NCI-H524 treated with DMSO at 0.1 percent for 48 hours (cell line): ENCODE measurements at regions not wholly inside any gene's neighbourhood (a gene's known extent, or its start where the extent isn't known, plus 50 kb on each side); places are given as distances from the start of the nearest gene placed in this dataset.
"Not testable (repeated sequence)": the region's sequence is repeated elsewhere in the genome, so short reads cannot be mapped to it uniquely, and the experiment has no call there.

Experiments used
- DNase-seq: peaks from one replicate; lab custom pipeline; 2025; lab: John Stamatoyannopoulos, UW

DNA sequence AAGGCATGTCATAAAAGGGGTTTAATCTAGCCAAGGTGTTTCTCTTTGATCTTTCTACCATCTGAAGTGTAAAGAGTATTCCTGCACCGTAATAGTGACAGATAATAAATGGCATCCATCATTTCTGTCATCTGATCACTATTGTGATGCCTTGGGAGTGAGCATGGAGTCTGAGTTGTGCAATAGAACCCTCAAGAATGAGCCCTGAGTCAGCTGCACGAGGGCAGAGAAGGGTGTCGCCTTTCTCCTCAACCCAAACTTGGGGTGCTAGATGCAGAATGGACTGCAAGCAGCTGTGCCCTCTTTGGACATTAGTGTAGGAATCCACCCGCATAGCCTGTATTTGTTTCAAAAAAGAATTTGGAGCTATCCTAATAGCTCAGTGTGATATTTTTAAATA, 115.2 kb downstream of the ZNF37A start:
- DNase-seq, result no peak

GRCh38 chr10:38209748-38210147, 115.6 kb downstream of the ZNF37A start:
- DNase-seq, result not testable (repeated sequence)

DNA sequence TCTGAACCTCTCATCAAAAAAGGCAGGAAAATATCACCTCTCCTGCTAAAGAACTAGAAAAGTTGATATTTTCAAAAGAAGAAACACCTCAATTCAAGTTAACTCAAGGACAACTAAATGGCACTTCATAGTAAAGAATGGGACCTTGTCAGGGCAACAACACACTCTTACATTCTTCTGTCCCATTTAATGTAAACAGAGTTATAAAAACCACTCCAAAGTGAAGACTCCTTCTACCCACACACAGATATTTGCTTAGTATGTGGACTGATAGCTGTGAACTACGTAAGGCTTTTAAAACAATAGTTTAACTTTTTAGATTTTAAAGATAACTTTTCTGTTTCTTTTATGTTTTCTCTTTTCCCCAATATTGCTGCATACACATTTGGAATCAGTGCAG, 118.3 kb downstream of the ZNF37A start:
- DNase-seq, result no peak

DNA sequence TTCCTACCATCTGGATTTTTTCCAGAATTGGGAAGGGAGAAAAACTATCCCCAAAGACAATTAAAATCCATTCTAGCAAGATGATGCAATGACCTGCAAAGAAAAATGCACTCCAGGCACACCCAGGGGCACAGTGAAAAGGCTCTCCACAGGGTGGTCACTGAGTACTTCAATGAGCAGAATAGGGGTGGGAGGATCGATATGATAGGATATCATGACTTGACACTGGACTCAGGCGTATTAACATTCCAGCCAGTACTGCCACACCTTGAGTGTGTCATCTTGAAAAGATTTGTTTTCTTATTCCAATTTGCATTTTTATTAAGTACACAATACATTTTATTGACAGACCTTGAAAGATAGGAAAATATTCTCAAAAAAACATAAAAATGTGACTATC, 132.2 kb downstream of the ZNF37A start:
- no peak for DNase-seq

DNA sequence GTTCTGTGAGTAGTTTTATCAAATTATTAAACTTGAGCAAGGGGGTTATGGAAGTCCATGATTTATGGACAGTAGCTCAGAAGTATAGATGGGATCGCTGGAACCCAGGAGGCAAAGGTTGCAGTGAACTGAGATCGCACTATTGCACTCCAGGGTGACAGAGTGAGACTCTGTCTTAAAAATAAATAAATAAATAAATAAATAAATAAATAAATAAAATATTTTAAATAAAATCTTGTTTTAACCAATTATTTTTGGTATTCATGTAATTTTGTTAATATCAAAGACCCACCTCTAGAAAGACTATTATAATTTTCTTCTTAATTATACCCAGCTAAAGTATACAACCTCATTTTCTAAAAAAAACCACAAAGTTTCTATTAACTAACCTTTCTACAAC, 134.3 kb downstream of the ZNF37A start:
- no peak for DNase-seq

DNA sequence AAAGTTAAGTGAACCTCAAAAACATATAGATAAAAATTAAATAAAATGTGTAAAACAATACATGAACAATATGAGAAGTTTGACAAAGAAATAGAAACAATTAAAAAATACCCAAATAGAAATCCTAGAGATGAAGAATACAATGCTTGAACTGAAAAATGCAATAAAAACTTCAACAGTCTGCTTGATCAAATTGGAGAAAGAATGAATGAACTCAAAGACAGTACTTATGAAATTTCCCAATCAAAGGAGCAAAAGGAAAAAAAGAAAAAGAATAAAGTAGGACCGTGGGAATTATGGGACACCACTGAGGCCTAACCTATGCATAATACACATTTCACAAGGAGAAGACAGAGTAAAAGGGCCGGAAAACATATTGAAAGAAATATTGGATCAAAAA, 144.3 kb downstream of the ZNF37A start:
- not testable (repeated sequence) for DNase-seq

DNA sequence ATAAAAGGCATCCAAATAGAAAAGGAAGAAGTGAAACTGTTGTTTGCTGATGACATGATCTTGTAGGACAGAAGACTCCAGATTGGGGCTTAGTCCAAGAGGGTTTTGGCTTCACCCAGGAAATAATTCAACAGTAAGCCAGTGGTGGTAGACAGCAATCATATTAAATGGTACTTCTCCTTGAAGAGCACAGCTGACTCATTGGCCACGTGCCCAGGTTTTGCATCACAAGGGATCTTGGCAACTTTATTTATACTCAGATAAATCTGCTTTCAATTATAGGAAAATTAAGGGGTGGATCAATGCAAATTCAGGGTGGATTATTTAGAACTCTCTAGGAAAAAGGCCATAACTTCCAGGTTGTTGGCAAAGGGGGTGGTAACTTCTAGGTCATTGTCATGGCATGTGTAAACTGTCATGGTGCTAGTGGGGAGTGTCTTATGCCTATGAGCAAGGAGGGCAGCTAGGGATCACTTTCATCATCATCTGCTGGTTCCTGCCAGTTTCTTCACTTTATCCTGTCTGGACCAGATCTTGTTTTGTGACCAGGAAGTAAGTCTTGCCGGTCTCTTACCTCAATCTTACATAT, 148.0 kb downstream of the ZNF37A start:
- DNase-seq, result not testable (repeated sequence)

DNA sequence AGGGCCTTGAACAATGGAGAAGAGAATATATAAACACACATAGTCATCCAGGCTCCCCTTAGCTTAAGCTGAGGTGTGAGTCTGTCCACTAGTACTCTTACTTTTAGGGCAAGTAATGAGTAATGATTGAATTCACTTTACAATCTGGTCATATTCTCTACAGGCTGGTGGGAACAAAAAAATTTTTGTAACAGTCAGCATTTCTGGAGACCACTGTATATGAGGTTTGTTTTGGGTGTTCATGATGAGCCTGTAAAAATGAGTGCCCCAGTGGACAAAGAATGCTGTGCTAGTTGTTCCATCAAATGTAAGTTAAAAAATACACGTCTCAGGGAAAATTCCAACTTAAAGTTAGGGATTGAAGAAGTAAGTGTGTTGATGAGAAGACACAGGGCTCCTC, 154.0 kb downstream of the ZNF37A start:
- DNase-seq, result not testable (repeated sequence)

- DNase-seq, result not testable (repeated sequence)
These were observed 158.4 kb downstream of the ZNF37A start for GRCh38 chr10:38252551-38252950.

DNA sequence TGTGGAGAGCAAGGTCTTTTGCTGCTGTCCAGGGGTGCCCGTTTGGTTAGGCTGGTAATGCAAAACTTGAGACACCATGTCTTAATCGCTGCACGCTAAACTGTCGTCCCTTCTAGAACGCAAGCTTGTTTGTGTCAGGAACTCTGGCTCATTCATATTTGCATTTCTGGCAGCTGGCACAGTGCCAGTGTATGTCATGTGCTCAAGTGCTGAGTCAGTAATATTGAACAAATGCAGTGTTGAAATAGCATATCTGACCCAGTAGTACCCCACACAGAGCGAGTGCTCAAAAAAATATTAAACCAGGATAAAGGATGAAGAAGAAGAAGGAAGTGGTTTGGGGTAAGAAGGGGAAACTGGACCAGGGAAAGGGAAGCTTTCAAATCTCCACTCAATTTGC, 173.4 kb downstream of the ZNF37A start:
- DNase-seq, result not testable (repeated sequence)

DNA sequence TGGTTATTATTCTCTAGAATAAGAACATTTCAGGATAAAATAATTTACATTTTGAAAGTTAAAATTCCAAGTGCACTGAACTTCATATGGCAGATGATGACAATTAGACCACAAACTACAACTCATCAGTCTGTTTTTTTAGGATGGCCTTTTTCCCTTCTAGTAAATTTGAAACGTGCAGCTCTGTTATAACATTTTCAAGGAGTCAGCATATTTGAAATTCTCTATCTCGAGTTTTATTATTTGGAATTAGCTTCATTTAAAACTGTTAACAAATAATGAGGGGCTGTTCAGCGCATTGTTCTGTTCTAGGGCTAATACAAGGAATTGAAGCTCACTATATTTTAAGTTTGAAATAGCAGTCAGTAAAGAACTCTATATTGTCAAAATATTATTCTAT, 176.9 kb downstream of the ZNF37A start:
- DNase-seq, result not testable (repeated sequence)

DNA sequence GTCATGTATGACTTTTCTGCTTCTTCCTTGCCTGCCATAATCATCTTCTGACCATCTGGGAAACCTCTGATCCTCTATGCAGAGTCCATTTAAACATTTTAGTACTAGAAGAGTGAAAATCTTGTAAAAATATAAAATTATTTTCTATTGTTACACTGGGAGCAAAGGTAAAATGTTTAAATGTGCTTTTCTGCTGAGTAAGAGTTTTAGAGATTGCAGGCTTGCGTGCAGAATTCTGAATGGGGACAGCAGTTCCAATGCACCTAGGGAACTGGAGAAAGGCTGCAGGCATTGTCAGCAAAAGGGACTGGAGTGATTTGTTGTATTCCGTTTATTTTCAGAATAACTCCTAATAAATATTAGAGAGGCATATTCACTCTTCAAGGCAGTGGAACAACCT, 180.7 kb downstream of the ZNF37A start:
- DNase-seq, result not testable (repeated sequence)

DNA sequence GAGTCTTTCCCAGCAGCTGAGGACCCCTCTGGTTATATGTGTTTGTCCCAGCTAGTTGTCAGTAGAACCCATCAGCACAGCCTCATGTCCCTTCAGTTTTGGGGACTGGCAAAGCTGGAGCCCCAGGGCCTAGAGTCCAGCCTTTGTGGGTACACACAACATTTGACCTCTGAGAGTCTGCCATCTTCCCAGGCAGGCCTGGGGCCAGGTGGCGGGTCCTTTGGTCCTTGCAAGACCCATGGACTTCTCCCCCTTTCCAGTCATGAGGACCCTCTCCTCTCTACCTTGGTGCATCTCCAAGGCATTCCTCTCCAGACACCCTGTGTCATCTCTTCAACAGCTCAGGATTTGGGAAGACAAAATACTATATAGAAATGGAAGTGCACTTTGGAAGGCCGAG, 198.4 kb downstream of the ZNF37A start:
- not testable (repeated sequence) for DNase-seq

DNA sequence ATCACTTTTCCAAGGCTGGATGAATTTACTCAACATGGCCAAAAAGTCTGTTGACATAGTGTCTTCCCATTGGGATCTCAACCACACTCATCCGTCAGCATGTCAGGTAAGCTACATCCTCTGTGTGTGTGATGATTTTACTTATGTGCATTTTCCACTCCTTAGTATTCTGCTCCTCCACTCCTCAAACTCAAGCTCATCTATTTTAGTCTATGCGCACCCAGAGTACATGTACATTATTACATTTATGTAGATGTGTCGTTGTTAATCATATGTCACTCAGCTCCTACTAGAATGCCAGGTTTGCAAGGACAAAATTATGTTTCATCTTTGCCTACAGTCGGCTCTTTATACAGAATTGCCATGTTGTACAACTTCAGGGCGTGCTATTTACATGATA, 216.0 kb downstream of the ZNF37A start:
- not testable (repeated sequence) for DNase-seq

DNA sequence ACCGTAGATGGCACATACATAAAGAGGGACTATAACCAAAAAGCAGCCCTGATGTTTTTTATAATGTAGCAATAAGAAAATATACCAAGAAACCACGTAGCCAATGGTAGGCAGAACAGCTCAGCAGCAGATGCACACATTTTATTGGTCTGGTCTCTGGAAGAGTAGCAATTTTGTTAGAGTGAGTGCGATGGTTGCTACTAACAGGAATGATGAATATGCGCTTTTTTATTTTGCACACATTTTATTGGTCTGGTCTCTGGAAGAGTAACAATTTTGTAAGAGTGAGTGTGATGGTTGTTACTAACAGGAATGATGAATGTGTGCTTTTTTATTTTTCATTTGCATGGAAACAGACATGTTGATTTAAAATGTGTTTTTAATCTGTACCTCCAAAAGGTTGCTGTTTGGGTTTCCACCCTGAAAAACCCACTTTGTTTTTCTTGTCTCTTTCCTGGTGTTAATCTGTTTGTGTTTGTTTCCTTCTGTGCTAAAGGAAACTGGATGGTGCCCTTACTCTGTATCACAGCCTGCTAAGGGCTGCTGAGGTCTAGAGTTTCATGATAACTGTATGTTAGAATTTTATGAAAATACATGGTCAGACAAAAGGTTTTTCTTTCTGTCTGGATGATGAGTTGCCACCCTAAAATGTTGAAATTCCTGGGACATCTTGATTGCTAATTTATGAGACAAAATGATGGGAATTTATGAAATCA, 221.1 kb downstream of the ZNF37A start:
- not testable (repeated sequence) for DNase-seq

DNA sequence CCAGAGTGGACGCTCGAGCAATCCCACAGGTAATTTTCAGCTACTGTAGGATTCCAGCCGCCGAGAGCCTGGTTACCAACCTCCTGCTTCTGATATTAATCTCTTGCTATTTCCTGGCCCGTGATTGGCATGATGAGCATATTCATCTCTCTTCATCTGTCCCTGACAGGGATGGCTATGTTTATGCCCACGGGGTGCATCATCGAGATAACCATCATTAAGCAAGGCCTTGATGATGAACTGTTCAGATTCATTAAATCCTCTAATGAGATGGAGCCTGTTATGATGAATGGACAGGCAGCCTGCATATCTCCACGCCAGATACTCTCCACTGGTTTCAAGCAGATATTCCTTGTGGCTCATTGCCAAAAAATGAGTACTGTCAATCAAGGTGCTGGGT, 227.3 kb downstream of the ZNF37A start:
- not testable (repeated sequence) for DNase-seq

DNA sequence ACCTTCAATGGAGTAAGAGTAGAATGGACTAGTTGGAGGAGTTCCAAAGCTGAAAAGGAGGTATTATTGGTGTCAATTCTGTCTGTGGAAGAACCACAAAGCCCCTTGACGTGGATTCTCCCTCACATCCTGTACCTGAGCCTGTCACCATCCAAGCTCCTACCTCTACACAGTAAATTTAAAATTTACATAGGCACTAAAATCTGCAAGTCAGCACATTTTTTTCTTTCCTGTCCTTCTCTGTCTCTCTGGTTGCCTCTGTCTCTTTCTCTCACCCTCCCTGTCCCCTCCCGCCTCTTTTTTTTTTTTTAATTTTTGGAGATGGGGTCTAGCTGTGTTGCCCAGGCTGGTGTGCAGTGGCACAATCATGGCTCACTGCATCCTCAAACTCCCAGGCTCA, 236.2 kb downstream of the ZNF37A start:
- DNase-seq, result not testable (repeated sequence)

DNA sequence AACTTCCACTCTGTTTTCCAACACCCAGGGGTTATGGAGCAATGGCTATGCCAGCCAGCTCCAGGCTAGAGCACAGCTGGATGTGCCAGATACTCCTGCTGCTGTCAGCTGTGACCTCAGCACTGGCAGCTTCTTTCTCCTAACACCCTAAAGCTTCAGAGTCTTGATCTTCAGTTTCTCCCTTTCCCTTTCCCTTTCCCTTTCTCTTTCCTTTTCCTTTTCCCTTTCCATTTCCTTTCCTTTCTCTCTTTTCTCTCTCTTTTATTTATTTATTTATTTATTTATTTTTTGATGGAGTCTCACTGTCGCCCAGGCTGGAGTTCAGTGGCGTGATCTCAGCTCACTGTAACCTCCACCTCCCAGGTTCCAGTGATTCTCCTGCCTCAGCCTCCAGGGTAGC, 237.0 kb downstream of the ZNF37A start:
- DNase-seq, result not testable (repeated sequence)

- DNase-seq, result not testable (repeated sequence)
These were observed 239.6 kb downstream of the ZNF37A start for GRCh38 chr10:38333699-38334098.

GRCh38 chr10:38350645-38351044, 256.5 kb downstream of the ZNF37A start:
- not testable (repeated sequence) for DNase-seq

DNA sequence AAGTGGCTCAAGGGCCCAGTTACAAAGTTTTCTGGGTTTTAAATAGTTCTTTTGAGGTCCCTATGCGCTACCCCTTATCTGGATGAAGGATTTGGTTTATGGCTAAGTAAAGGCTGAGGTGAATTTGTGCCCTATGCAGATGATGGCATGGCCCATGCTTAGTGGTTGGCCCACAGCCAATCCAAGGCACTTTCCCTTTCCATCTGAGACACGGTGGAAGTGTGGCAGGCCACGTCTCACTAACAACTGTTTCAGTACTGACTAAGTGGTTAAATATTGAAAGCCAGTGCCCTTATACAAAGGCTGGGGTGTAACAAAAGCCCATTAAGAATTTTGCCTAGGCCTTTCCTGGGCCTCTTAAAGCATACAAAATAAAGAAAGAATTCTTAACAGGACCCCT, 260.3 kb downstream of the ZNF37A start:
- not testable (repeated sequence) for DNase-seq

DNA sequence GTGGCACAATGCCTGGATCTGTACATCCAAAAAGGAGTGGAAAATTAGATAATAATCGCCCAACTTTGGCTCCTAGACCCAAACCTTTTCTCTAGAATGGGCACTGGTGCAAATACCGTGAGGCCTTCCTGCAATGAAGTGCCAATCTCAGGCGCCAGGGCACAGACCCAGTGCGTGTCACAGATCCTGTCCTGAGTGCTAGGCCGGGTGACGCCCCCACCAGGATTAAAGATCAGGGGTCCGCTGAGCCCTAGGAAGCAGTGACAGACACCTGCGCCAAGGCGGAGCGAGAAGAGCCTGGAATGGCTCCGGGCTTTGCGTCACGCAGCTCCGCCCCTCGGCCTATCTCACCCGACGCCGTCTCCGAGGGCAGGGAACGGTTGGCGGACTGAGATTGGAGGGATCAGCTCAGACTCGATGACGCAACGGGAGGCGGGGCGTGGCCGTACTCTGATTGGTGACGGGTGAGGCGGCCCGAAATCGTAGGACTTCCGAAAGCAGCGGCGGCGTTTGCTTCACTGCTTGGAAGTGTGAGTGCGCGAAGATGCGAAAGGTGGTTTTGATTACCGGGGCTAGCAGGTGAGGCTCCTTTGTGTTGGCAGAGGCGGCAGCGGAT, 261.9 kb downstream of the ZNF37A start:
- DNase-seq, result not testable (repeated sequence)

DNA sequence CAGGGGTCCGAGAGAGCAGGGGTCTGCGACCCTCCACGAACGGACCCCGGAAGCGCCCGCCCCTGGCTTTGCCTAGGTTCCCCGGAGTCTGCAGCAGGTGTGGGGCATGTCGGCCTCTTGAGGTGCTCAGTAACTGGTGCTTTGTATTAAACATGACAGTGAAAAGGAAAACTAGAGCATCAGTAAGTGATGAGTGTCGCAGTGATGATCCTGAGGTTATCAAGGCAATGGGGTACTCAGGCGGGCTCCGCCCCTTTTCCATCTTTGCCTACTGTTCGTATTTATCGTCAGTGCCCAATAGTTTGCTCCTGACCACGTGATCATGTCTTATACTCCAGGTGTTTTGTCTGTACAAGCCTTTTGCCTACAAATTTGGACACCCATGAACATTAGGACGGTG, 262.4 kb downstream of the ZNF37A start:
- DNase-seq, result not testable (repeated sequence)
